GM13977 (cell line): ENCODE measurements at regions not wholly inside any gene's neighbourhood (a gene's known extent, or its start where the extent isn't known, plus 50 kb on each side); places are given as distances from the start of the nearest gene placed in this dataset.

Experiments
- DNase-seq: peaks from one replicate; pipeline ENCODE4 v3.0.0; 2012; ENCODE audit warnings: low spot score
- CTCF ChIP-seq: IDR thresholded peaks from 2 replicates; pipeline ENCODE4 v1.5.1; 2012; ENCODE audit warnings: mild to moderate bottlenecking, control low read depth; ENCODE audit not compliant: insufficient read depth; ENCODE audit errors: extremely low read depth, missing control alignments
- in situ Hi-C: fragments of 300-500 bp; cut with MboI; formaldehyde crosslinking; loops from one replicate; pipeline ENCODE4 v1.12.0; 2022; ENCODE audit warnings: low sequenced_read_pairs, low pct_unique_long_range_greater_than_20kb, mixed read lengths, inconsistent platforms; ENCODE audit not compliant: unreplicated experiment

GRCh38 chr1:164477343-164477742 is 81.6 kb upstream of the PBX1 start:
- no peak for TF ChIP-seq CTCF
- no peak for DNase-seq
- in situ Hi-C loops, result no loop called here

GRCh38 chr1:164479242-164479641 is 79.7 kb upstream of the PBX1 start:
- TF ChIP-seq CTCF, result no peak
- in situ Hi-C loops, result no loop called here
- no peak for DNase-seq

GRCh38 chr1:164480285-164480907 is 78.6 kb upstream of the PBX1 start:
- in situ Hi-C loops, result no loop called here
- DNase-seq, result no peak
- no peak for TF ChIP-seq CTCF

GRCh38 chr1:164495905-164496304 is 63.1 kb upstream of the PBX1 start:
- no peak for TF ChIP-seq CTCF
- no peak for DNase-seq
- in situ Hi-C loops, result no loop called here

- no peak for DNase-seq
- no peak for TF ChIP-seq CTCF
- in situ Hi-C loops, result no loop called here
Observed at GRCh38 chr1:164498792-164499191, 60.2 kb upstream of the PBX1 start.

GRCh38 chr1:164504749-164505148 is 54.2 kb upstream of the PBX1 start:
- TF ChIP-seq CTCF, result no peak

More at GRCh38 chr1:164504749-164505148, 54.2 kb upstream of the PBX1 start:
- in situ Hi-C loops, result no loop called here
- no peak for DNase-seq
